SH-SY5Y (cell line): ENCODE measurements at regions not wholly inside any gene's neighbourhood (a gene's known extent, or its start where the extent isn't known, plus 50 kb on each side); places are given as distances from the start of the nearest gene placed in this dataset.

Experiments
- GATA2 ChIP-seq: IDR thresholded peaks from 2 replicates; pipeline ENCODE4 v1.6.1; 2011; ENCODE audit warnings: mild to moderate bottlenecking, low read depth, low read length
- GATA3 ChIP-seq: IDR thresholded peaks from 2 replicates; pipeline ENCODE4 v1.6.1; 2011; ENCODE audit warnings: low read depth, mild to moderate bottlenecking, low read length, moderate library complexity

- no peak for TF ChIP-seq GATA2
- no peak for TF ChIP-seq GATA3
These were observed 65.8 kb upstream of the DAPK1 start for GRCh38 chr9:87431837-87432236.
